Brain microvascular endothelial cell (primary cell): ENCODE measurements at regions not wholly inside any gene's neighbourhood (a gene's known extent, or its start where the extent isn't known, plus 50 kb on each side); places are given as distances from the start of the nearest gene placed in this dataset.
A peak's percentile ranks its signal among the peaks of the same experiment; 100 is the strongest.
"Not testable (repeated sequence)": the region's sequence is repeated elsewhere in the genome, so short reads cannot be mapped to it uniquely, and the experiment has no call there.

Experiments
- DNase-seq: peaks from one replicate; pipeline ENCODE4 v3.0.0-alpha.2; 2020
- H3K27ac ChIP-seq: fragments of 250-450 bp; sonication (Bioruptor Pico); 2 replicates; pipeline ENCODE4 v1.5.1; 2020; ENCODE audit warnings: mild to moderate bottlenecking, moderate library complexity
- H3K27me3 ChIP-seq: fragments of 250-450 bp; sonication (Bioruptor Pico); replicated peaks from 2 replicates; pipeline ENCODE4 v1.5.1; 2020; ENCODE audit warnings: mild to moderate bottlenecking
- H3K36me3 ChIP-seq: fragments of 250-450 bp; sonication (Bioruptor Pico); replicated peaks from 2 replicates; pipeline ENCODE4 v1.5.1; 2020; ENCODE audit warnings: mild to moderate bottlenecking
- H3K4me3 ChIP-seq: 2 replicates; pipeline ENCODE4 v1.5.1; 2011; ENCODE audit warnings: low read depth, mild to moderate bottlenecking, control low read depth, low read length, moderate library complexity
- CTCF ChIP-seq: IDR thresholded peaks from 2 replicates; pipeline ENCODE4 v1.5.1; 2011; ENCODE audit warnings: low read depth, mild to moderate bottlenecking, moderate library complexity, low read length, control low read depth, inconsistent platforms; ENCODE audit errors: missing control alignments
- in situ Hi-C: cut with HindIII; loops from 2 replicates; pipeline ENCODE4 v1.10.0; 2017; ENCODE audit warnings: low sequenced_read_pairs, low pct_ligation_motif_present

- in situ Hi-C loops, result no loop called here
- H3K4me3 ChIP-seq, result no peak overlapping the region
- no peak for DNase-seq
- no peak for TF ChIP-seq CTCF
- H3K27me3 ChIP-seq, result no peaks in the 10 kb centered on the region
- peak overlapping the region; percentile 97 for H3K27ac ChIP-seq
- H3K36me3 ChIP-seq, result no peaks in the 10 kb centered on the region
Measured at GRCh38 chr2:207231106-207231865, 65.5 kb upstream of the KLF7 start.

GRCh38 chr2:207231967-207232366, 66.2 kb upstream of the KLF7 start:
- TF ChIP-seq CTCF, result no peak
- H3K4me3 ChIP-seq, result no peak overlapping the region
- H3K27ac ChIP-seq, result peak overlapping the region; percentile 97
- no peaks in the 10 kb centered on the region for H3K27me3 ChIP-seq
- in situ Hi-C loops, result no loop called here
- DNase-seq, result peak; percentile 87
- no peaks in the 10 kb centered on the region for H3K36me3 ChIP-seq

- H3K4me3 ChIP-seq, in situ Hi-C loops: not testable (repeated sequence)
Measured at GRCh38 chr2:207233141-207233540, 67.4 kb upstream of the KLF7 start.

GRCh38 chr2:207233731-207234130, 68.0 kb upstream of the KLF7 start:
- in situ Hi-C loops, result no loop called here
- Histone ChIP-seq H3K27me3 (no peaks in the 10 kb centered on the region), H3K27ac (no peak overlapping the region), H3K36me3 (no peaks in the 10 kb centered on the region), H3K4me3 (no peak overlapping the region)
- DNase-seq, result no peak
- TF ChIP-seq CTCF, result no peak

More at GRCh38 chr2:207233141-207233540, 67.4 kb upstream of the KLF7 start:
- H3K36me3 ChIP-seq, H3K27me3 ChIP-seq, DNase-seq, H3K27ac ChIP-seq: not testable (repeated sequence)

GRCh38 chr2:207235621-207236020, 69.9 kb upstream of the KLF7 start:
- H3K27me3 ChIP-seq, result no peaks in the 10 kb centered on the region
- H3K27ac ChIP-seq, result peak overlapping the region; percentile 57
- in situ Hi-C loops, result no loop called here
- H3K4me3 ChIP-seq, result no peak overlapping the region
- DNase-seq, result no peak
- H3K36me3 ChIP-seq, result no peaks in the 10 kb centered on the region
- no peak for TF ChIP-seq CTCF

- no peak for DNase-seq
- in situ Hi-C loops, result no loop called here
- H3K36me3 ChIP-seq, result no peaks in the 10 kb centered on the region
Measured at GRCh38 chr2:207236156-207236935, 70.6 kb upstream of the KLF7 start.

More at GRCh38 chr2:207236156-207236935, 70.6 kb upstream of the KLF7 start:
- Histone ChIP-seq H3K27ac (peak overlapping the region; percentile 57), H3K27me3 (no peaks in the 10 kb centered on the region), H3K4me3 (no peak overlapping the region)
- TF ChIP-seq CTCF, result no peak
